ENCODE measurements at regions not wholly inside any gene's neighbourhood (a gene's known extent, or its start where the extent isn't known, plus 50 kb on each side); places are given as distances from the start of the nearest gene placed in this dataset.

GRCh38 chr5:90226433-90227099, 183.0 kb downstream of the CETN3 start:
- H3K27ac ChIP-seq (replicated peaks; ENCODE audit: low read length), result no peak overlapping the region
- H2AFZ ChIP-seq (ENCODE audit: low read length), result no peak overlapping the region
- no peak overlapping the region for H3K4ac ChIP-seq (ENCODE audit: low read length)
- H2BK15ac ChIP-seq (ENCODE audit: low read length), result no peak overlapping the region
- no peaks in the 10 kb centered on the region for H3K79me1 ChIP-seq (ENCODE audit: low read depth, low read length)
- no peak overlapping the region for H3K23ac ChIP-seq (ENCODE audit: low read depth, low read length, poor library complexity)
- WGBS, 2 donors (ENCODE audit: extremely low coverage in 2 of 2, insufficient read length in 2 of 2, insufficient replicate concordance in 1 of 2), result no CpG with 5 or more reads among the region's 2 CpGs
- H2BK12ac ChIP-seq (ENCODE audit: low read length), result no peak overlapping the region
- no peak overlapping the region for H3K4me2 ChIP-seq (ENCODE audit: insufficient read depth, low read length, poor library complexity, severe bottlenecking)
- no peak overlapping the region for H2BK5ac ChIP-seq (ENCODE audit: low read length)
- H3K4me3 ChIP-seq (ENCODE audit: low read length in 2 of 2), result no peak overlapping the region
- H3K14ac ChIP-seq (ENCODE audit: low read length), result no peak overlapping the region
- H2BK120ac ChIP-seq (ENCODE audit: low read depth, low read length), result no peak overlapping the region
- no peak overlapping the region for H4K91ac ChIP-seq (ENCODE audit: low read depth, low read length, poor library complexity)
- no peak for DNase-seq (ENCODE audit: low spot score)
- no peaks in the 10 kb centered on the region for H3K4me1 ChIP-seq (ENCODE audit: control insufficient read depth in 2 of 2, insufficient read depth in 1 of 2, low read depth in 1 of 2, low read length in 2 of 2)
- no peaks in the 10 kb centered on the region for H3K36me3 ChIP-seq (replicated peaks in 1 of 2; ENCODE audit: control insufficient read depth in 2 of 2, insufficient read depth in 2 of 2, low read length in 2 of 2)
- H3K27me3 ChIP-seq (ENCODE audit: control insufficient read depth in 3 of 3, insufficient read depth in 3 of 3, low read depth in 1 of 3, low read length in 3 of 3), result no peaks in the 10 kb centered on the region
- no peak overlapping the region for H2AK5ac ChIP-seq (ENCODE audit: low read depth, low read length)
- H4K8ac ChIP-seq (ENCODE audit: low read depth, low read length), result no peak overlapping the region
- no peaks in the 10 kb centered on the region for H3K9me3 ChIP-seq (replicated peaks in 1 of 2; ENCODE audit: control insufficient read depth in 2 of 2, insufficient read depth in 1 of 2, low read depth in 1 of 2, low read length in 2 of 2)
- no peak overlapping the region for H3K9ac ChIP-seq (ENCODE audit: low read depth, low read length, poor library complexity)
- no peak overlapping the region for H3K18ac ChIP-seq (ENCODE audit: low read length)

GRCh38 chr5:90224342-90224741, 185.2 kb downstream of the CETN3 start:
- Histone ChIP-seq H3K27ac (replicated peaks; ENCODE audit: low read length) (no peak overlapping the region), H2AFZ (ENCODE audit: low read length) (no peak overlapping the region), H3K18ac (ENCODE audit: low read length) (no peak overlapping the region), H3K4ac (ENCODE audit: low read length) (no peak overlapping the region), H3K9ac (ENCODE audit: low read depth, low read length, poor library complexity) (no peak overlapping the region), H3K4me3 (ENCODE audit: low read length in 2 of 2) (no peak overlapping the region), H3K9me3 (replicated peaks in 1 of 2; ENCODE audit: control insufficient read depth in 2 of 2, insufficient read depth in 1 of 2, low read depth in 1 of 2, low read length in 2 of 2) (no peaks in the 10 kb centered on the region), H4K8ac (ENCODE audit: low read depth, low read length) (no peak overlapping the region), H3K36me3 (replicated peaks in 1 of 2; ENCODE audit: control insufficient read depth in 2 of 2, insufficient read depth in 2 of 2, low read length in 2 of 2) (no peaks in the 10 kb centered on the region), H4K91ac (ENCODE audit: low read depth, low read length, poor library complexity) (no peak overlapping the region), H3K23ac (ENCODE audit: low read depth, low read length, poor library complexity) (no peak overlapping the region), H3K4me2 (ENCODE audit: insufficient read depth, low read length, poor library complexity, severe bottlenecking) (no peak overlapping the region), H2BK12ac (ENCODE audit: low read length) (no peak overlapping the region), H2BK120ac (ENCODE audit: low read depth, low read length) (no peak overlapping the region), H3K27me3 (ENCODE audit: control insufficient read depth in 3 of 3, insufficient read depth in 3 of 3, low read depth in 1 of 3, low read length in 3 of 3) (no peaks in the 10 kb centered on the region), H2BK15ac (ENCODE audit: low read length) (no peak overlapping the region), H3K79me1 (ENCODE audit: low read depth, low read length) (no peaks in the 10 kb centered on the region), H2BK5ac (ENCODE audit: low read length) (no peak overlapping the region), H3K4me1 (ENCODE audit: control insufficient read depth in 2 of 2, insufficient read depth in 1 of 2, low read depth in 1 of 2, low read length in 2 of 2) (peaks cover 0 to 4% of the 10 kb centered on the region in 2 donors), H2AK5ac (ENCODE audit: low read depth, low read length) (no peak overlapping the region), H3K14ac (ENCODE audit: low read length) (no peak overlapping the region)
- no peak for DNase-seq (ENCODE audit: low spot score)
- no CpG with 5 or more reads among the region's 1 CpG for WGBS, 2 donors (ENCODE audit: extremely low coverage in 2 of 2, insufficient read length in 2 of 2, insufficient replicate concordance in 1 of 2)

- whole genome bisulfite sequencing, 2 donors (ENCODE audit: extremely low coverage in 2 of 2, insufficient read length in 2 of 2, insufficient replicate concordance in 1 of 2), result no CpG with 5 or more reads among the region's 2 CpGs
- H3K4me1 ChIP-seq (ENCODE audit: control insufficient read depth in 2 of 2, insufficient read depth in 1 of 2, low read depth in 1 of 2, low read length in 2 of 2), result peaks cover 0 to 4% of the 10 kb centered on the region in 2 donors
- no peak for DNase-seq (ENCODE audit: low spot score)
- no peaks in the 10 kb centered on the region for H3K27me3 ChIP-seq (ENCODE audit: control insufficient read depth in 3 of 3, insufficient read depth in 3 of 3, low read depth in 1 of 3, low read length in 3 of 3)
- no peaks in the 10 kb centered on the region for H3K9me3 ChIP-seq (replicated peaks in 1 of 2; ENCODE audit: control insufficient read depth in 2 of 2, insufficient read depth in 1 of 2, low read depth in 1 of 2, low read length in 2 of 2)
- no peaks in the 10 kb centered on the region for H3K79me1 ChIP-seq (ENCODE audit: low read depth, low read length)
- no peak overlapping the region for H2BK12ac ChIP-seq (ENCODE audit: low read length)
- no peak overlapping the region for H3K4me3 ChIP-seq (ENCODE audit: low read length in 2 of 2)
- H3K27ac ChIP-seq (replicated peaks; ENCODE audit: low read length), result no peak overlapping the region
- no peak overlapping the region for H2AFZ ChIP-seq (ENCODE audit: low read length)
- no peak overlapping the region for H3K9ac ChIP-seq (ENCODE audit: low read depth, low read length, poor library complexity)
- H2BK120ac ChIP-seq (ENCODE audit: low read depth, low read length), result no peak overlapping the region
- H2BK5ac ChIP-seq (ENCODE audit: low read length), result no peak overlapping the region
- no peak overlapping the region for H2AK5ac ChIP-seq (ENCODE audit: low read depth, low read length)
- H3K4me2 ChIP-seq (ENCODE audit: insufficient read depth, low read length, poor library complexity, severe bottlenecking), result no peak overlapping the region
- H3K23ac ChIP-seq (ENCODE audit: low read depth, low read length, poor library complexity), result no peak overlapping the region
- no peak overlapping the region for H3K18ac ChIP-seq (ENCODE audit: low read length)
- no peak overlapping the region for H2BK15ac ChIP-seq (ENCODE audit: low read length)
- no peak overlapping the region for H4K91ac ChIP-seq (ENCODE audit: low read depth, low read length, poor library complexity)
- H3K14ac ChIP-seq (ENCODE audit: low read length), result no peak overlapping the region
- no peak overlapping the region for H3K4ac ChIP-seq (ENCODE audit: low read length)
- H3K36me3 ChIP-seq (replicated peaks in 1 of 2; ENCODE audit: control insufficient read depth in 2 of 2, insufficient read depth in 2 of 2, low read length in 2 of 2), result no peaks in the 10 kb centered on the region
- H4K8ac ChIP-seq (ENCODE audit: low read depth, low read length), result no peak overlapping the region
Measured at GRCh38 chr5:90223756-90224155, 185.8 kb downstream of the CETN3 start.

GRCh38 chr5:90221951-90222350, 187.6 kb downstream of the CETN3 start:
- Histone ChIP-seq H3K9ac (ENCODE audit: low read depth, low read length, poor library complexity) (no peak overlapping the region), H2AK5ac (ENCODE audit: low read depth, low read length) (no peak overlapping the region), H3K18ac (ENCODE audit: low read length) (no peak overlapping the region), H3K4ac (ENCODE audit: low read length) (no peak overlapping the region), H3K9me3 (replicated peaks in 1 of 2; ENCODE audit: control insufficient read depth in 2 of 2, insufficient read depth in 1 of 2, low read depth in 1 of 2, low read length in 2 of 2) (no peaks in the 10 kb centered on the region), H3K36me3 (replicated peaks in 1 of 2; ENCODE audit: control insufficient read depth in 2 of 2, insufficient read depth in 2 of 2, low read length in 2 of 2) (no peaks in the 10 kb centered on the region), H3K27ac (replicated peaks; ENCODE audit: low read length) (no peak overlapping the region), H2BK5ac (ENCODE audit: low read length) (no peak overlapping the region), H3K27me3 (ENCODE audit: control insufficient read depth in 3 of 3, insufficient read depth in 3 of 3, low read depth in 1 of 3, low read length in 3 of 3) (no peaks in the 10 kb centered on the region), H3K4me1 (ENCODE audit: control insufficient read depth in 2 of 2, insufficient read depth in 1 of 2, low read depth in 1 of 2, low read length in 2 of 2) (peaks cover 0 to 4% of the 10 kb centered on the region in 2 donors), H2AFZ (ENCODE audit: low read length) (no peak overlapping the region), H2BK15ac (ENCODE audit: low read length) (no peak overlapping the region), H3K14ac (ENCODE audit: low read length) (no peak overlapping the region), H4K8ac (ENCODE audit: low read depth, low read length) (no peak overlapping the region), H4K91ac (ENCODE audit: low read depth, low read length, poor library complexity) (no peak overlapping the region), H2BK120ac (ENCODE audit: low read depth, low read length) (no peak overlapping the region), H3K4me2 (ENCODE audit: insufficient read depth, low read length, poor library complexity, severe bottlenecking) (no peak overlapping the region), H3K4me3 (ENCODE audit: low read length in 2 of 2) (no peak overlapping the region), H3K23ac (ENCODE audit: low read depth, low read length, poor library complexity) (no peak overlapping the region), H2BK12ac (ENCODE audit: low read length) (no peak overlapping the region), H3K79me1 (ENCODE audit: low read depth, low read length) (no peaks in the 10 kb centered on the region)
- DNase-seq (ENCODE audit: low spot score), result no peak
- WGBS, 2 donors (ENCODE audit: extremely low coverage in 2 of 2, insufficient read length in 2 of 2, insufficient replicate concordance in 1 of 2), result no CpG with 5 or more reads among the region's 2 CpGs

Data from neuronal stem cell (in vitro differentiated cells).